ENCODE measurements at regions not wholly inside any gene's neighbourhood (a gene's known extent, or its start where the extent isn't known, plus 50 kb on each side); places are given as distances from the start of the nearest gene placed in this dataset.

GRCh38 chr6:102742028-102742427 lies 1348.5 kb downstream of the GRIK2 start:
- TF ChIP-seq LEF1 (IDR thresholded peaks at IDR 0.05; ENCODE audit: borderline replicate concordance) (no peak), L3MBTL2 (conservative IDR thresholded peaks at IDR 0.05) (no peak), CTBP1 (IDR thresholded peaks at IDR 0.05; ENCODE audit: borderline replicate concordance) (no peak), ARNT (IDR thresholded peaks at IDR 0.05) (no peak), TARDBP (IDR thresholded peaks at IDR 0.05) (no peak), ZNF384 (IDR thresholded peaks at IDR 0.05) (no peak), FOXA1 (IDR thresholded peaks at IDR 0.05) (no peak), FOXM1 (IDR thresholded peaks at IDR 0.05; ENCODE audit: borderline replicate concordance) (no peak), SP1 (IDR thresholded peaks at IDR 0.05) (no peak), PKNOX1 (IDR thresholded peaks at IDR 0.05) (peak; percentile 90), NFRKB (IDR thresholded peaks at IDR 0.05) (no peak)
